HEK293 (cell line): ENCODE measurements at regions not wholly inside any gene's neighbourhood (a gene's known extent, or its start where the extent isn't known, plus 50 kb on each side); places are given as distances from the start of the nearest gene placed in this dataset.

ENCODE experiments used
- CTCF ChIA-PET: fragments of 350-600 bp; formaldehyde crosslinking; extraction: SDS; loops from one replicate; lab custom pipeline; 2021; ENCODE audit warnings: antibody characterized with exemption; lab: Yijun Ruan, JAX
- POLR2A ChIA-PET: fragments of 300-600 bp; formaldehyde crosslinking; extraction: SDS; loops from one replicate; lab custom pipeline; 2020; ENCODE audit warnings: antibody characterized with exemption, inconsistent platforms; lab: Yijun Ruan, JAX
- H3K27ac ChIP-seq: fragments of 200-500 bp; sonication (Bioruptor generic); 2 replicates; pipeline ENCODE4 v1.5.1; 2014; ENCODE audit warnings: low read depth, low read length, control low read depth, inconsistent platforms; ENCODE audit errors: extremely low read depth
- H3K36me3 ChIP-seq, 2 experiments: fragments of 200-500 bp in 1 of 2; sonication (Bioruptor generic) in 1 of 2; 1 replicate in 1 of 2; 2 replicates in 1 of 2; pipeline ENCODE4 v1.5.1; 2014 to 2017; ENCODE audit warnings: inconsistent platforms in 2 of 2, low read length in 2 of 2; ENCODE audit not compliant: control insufficient read depth in 2 of 2, insufficient read depth in 1 of 2
- H3K4me1 ChIP-seq: fragments of 200-500 bp; sonication (Bioruptor generic); 2 replicates; pipeline ENCODE4 v1.5.1; 2014; ENCODE audit warnings: mild to moderate bottlenecking, low read length, inconsistent platforms; ENCODE audit not compliant: control insufficient read depth, insufficient read depth
- H3K4me3 ChIP-seq: 2 replicates; pipeline ENCODE4 v1.5.1; 2011; ENCODE audit warnings: low read depth, mild to moderate bottlenecking, control low read depth, low read length, moderate library complexity
- H3K9me3 ChIP-seq: fragments of 200-500 bp; sonication (Bioruptor generic); 2 replicates; pipeline ENCODE4 v1.5.1; 2014; ENCODE audit warnings: low read depth, low read length, inconsistent platforms; ENCODE audit not compliant: control insufficient read depth, insufficient read depth
- GLI2 ChIP-seq: fragments of 450-650 bp; formaldehyde crosslinking; IDR thresholded peaks from 2 replicates; pipeline ENCODE4; 2017; ENCODE audit warnings: missing biosample characterization, missing genetic modification characterization, low read depth, borderline replicate concordance
- GLIS1 ChIP-seq: fragments of 450-650 bp; formaldehyde crosslinking; IDR thresholded peaks from 2 replicates; pipeline ENCODE4 v1.5.1; 2016; ENCODE audit warnings: missing biosample characterization, missing genetic modification characterization
- SCRT2 ChIP-seq: fragments of 450-650 bp; formaldehyde crosslinking; IDR thresholded peaks from 2 replicates; pipeline ENCODE4 v1.5.1; 2016; ENCODE audit warnings: missing biosample characterization, missing genetic modification characterization
- ZBTB48 ChIP-seq: fragments of 450-650 bp; formaldehyde crosslinking; IDR thresholded peaks from 2 replicates; pipeline ENCODE4 v1.5.1; 2016; ENCODE audit warnings: missing biosample characterization, missing genetic modification characterization
- ZNF19 ChIP-seq: fragments of 450-650 bp; formaldehyde crosslinking; IDR thresholded peaks from 2 replicates; pipeline ENCODE4; 2016; ENCODE audit warnings: missing biosample characterization, missing genetic modification characterization, low read depth
- ZNF211 ChIP-seq: fragments of 450-650 bp; formaldehyde crosslinking; IDR thresholded peaks from 2 replicates; pipeline ENCODE4 v1.5.1; 2016; ENCODE audit warnings: low read depth, missing biosample characterization, missing genetic modification characterization
- ZNF24 ChIP-seq: fragments of 450-650 bp; formaldehyde crosslinking; IDR thresholded peaks from 2 replicates; pipeline ENCODE4 v1.5.1; 2016; ENCODE audit warnings: missing biosample characterization, missing genetic modification characterization
- ZNF292 ChIP-seq: fragments of 450-650 bp; formaldehyde crosslinking; IDR thresholded peaks from 2 replicates; pipeline ENCODE4 v1.5.1; 2016; ENCODE audit warnings: low read depth, missing biosample characterization, missing genetic modification characterization, borderline replicate concordance
- ZNF335 ChIP-seq: fragments of 450-650 bp; formaldehyde crosslinking; conservative IDR thresholded peaks from 2 replicates; pipeline ENCODE4 v1.5.1; 2016; ENCODE audit warnings: missing biosample characterization, missing genetic modification characterization
- ZNF366 ChIP-seq: fragments of 450-650 bp; formaldehyde crosslinking; conservative IDR thresholded peaks from 2 replicates; pipeline ENCODE4 v1.5.1; 2016; ENCODE audit warnings: missing biosample characterization, missing genetic modification characterization
- ZNF48 ChIP-seq: fragments of 450-650 bp; formaldehyde crosslinking; IDR thresholded peaks from 2 replicates; pipeline ENCODE4 v1.5.1; 2016; ENCODE audit warnings: missing biosample characterization, missing genetic modification characterization
- ZNF610 ChIP-seq: fragments of 450-650 bp; formaldehyde crosslinking; IDR thresholded peaks from 2 replicates; pipeline ENCODE4 v1.5.1; 2016; ENCODE audit warnings: missing biosample characterization, missing genetic modification characterization, borderline replicate concordance
- ZNF664 ChIP-seq: fragments of 450-650 bp; formaldehyde crosslinking; IDR thresholded peaks from 2 replicates; pipeline ENCODE4 v1.5.1; 2016; ENCODE audit warnings: missing biosample characterization, missing genetic modification characterization
- ZNF791 ChIP-seq: fragments of 450-650 bp; formaldehyde crosslinking; IDR thresholded peaks from 2 replicates; pipeline ENCODE4 v1.5.1; 2016; ENCODE audit warnings: missing biosample characterization, missing genetic modification characterization
- ZNF792 ChIP-seq: fragments of 450-650 bp; formaldehyde crosslinking; IDR thresholded peaks from 2 replicates; pipeline ENCODE4 v1.5.1; 2016; ENCODE audit warnings: missing biosample characterization, missing genetic modification characterization
- ZSCAN30 ChIP-seq: fragments of 450-650 bp; IDR thresholded peaks from 2 replicates; pipeline ENCODE4 v1.5.1; 2018; ENCODE audit warnings: missing biosample characterization, mild to moderate bottlenecking, missing genetic modification characterization, moderate library complexity
- TF ChIP-seq, protein P1 (sequence below): fragments of 450-650 bp; formaldehyde crosslinking; IDR thresholded peaks from 2 replicates; pipeline ENCODE4 v1.5.1; 2016; ENCODE audit warnings: missing biosample characterization, missing genetic modification characterization
- TF ChIP-seq, protein P2 (sequence below): fragments of 450-650 bp; IDR thresholded peaks from 2 replicates; pipeline ENCODE4 v1.5.1; 2018; ENCODE audit warnings: missing biosample characterization, mild to moderate bottlenecking, missing genetic modification characterization
- TF ChIP-seq, protein P3 (sequence below): fragments of 450-650 bp; formaldehyde crosslinking; IDR thresholded peaks from 2 replicates; pipeline ENCODE4 v1.5.1; 2016; ENCODE audit warnings: missing biosample characterization, missing genetic modification characterization, borderline replicate concordance
- TF ChIP-seq, protein P4 (sequence below): fragments of 450-650 bp; formaldehyde crosslinking; IDR thresholded peaks from 2 replicates; pipeline ENCODE4 v1.5.1; 2017; ENCODE audit warnings: missing biosample characterization, mild to moderate bottlenecking, missing genetic modification characterization, moderate library complexity

DNA sequence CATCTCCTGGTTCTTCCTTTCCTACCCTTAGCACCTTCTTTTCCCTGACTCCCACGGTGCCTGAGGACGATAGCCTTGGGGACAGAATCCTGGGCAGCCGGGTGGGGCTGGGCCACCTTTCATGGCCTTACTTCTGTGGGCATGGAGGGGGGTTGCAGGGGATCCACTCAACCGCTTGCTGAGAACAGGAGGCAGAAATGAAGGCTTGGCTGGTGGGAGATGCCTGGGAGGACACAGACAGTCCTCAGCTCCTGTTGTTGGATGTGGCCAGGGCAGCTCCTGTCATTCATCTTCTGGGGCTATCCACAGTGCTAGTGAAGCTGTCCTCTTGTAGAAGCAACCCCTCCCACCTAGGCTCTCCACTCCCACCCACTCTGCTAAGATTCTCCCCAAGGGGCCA is 95.5 kb upstream of the CELF4 start:
- no peak overlapping the region for H3K4me3 ChIP-seq
- TF ChIP-seq ZNF791 (tag by site-specific recombination) (no peak), ZNF292 (no peak), ZNF24 (tag by site-specific recombination) (no peak), SCRT2 (tag by site-specific recombination) (no peak), ZNF610 (tag by site-specific recombination) (no peak), ZNF366 (no peak)
- TF ChIP-seq, protein P1, sequence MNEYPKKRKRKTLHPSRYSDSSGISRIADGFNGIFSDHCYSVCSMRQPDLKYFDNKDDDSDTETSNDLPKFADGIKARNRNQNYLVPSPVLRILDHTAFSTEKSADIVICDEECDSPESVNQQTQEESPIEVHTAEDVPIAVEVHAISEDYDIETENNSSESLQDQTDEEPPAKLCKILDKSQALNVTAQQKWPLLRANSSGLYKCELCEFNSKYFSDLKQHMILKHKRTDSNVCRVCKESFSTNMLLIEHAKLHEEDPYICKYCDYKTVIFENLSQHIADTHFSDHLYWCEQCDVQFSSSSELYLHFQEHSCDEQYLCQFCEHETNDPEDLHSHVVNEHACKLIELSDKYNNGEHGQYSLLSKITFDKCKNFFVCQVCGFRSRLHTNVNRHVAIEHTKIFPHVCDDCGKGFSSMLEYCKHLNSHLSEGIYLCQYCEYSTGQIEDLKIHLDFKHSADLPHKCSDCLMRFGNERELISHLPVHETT (tag by site-specific recombination), result no peak
- H3K36me3 ChIP-seq, result no peaks in the 10 kb centered on the region
- ChIA-PET CTCF (no interaction called here), POLR2A (no interaction called here)
- H3K9me3 ChIP-seq, result no peaks in the 10 kb centered on the region
- H3K4me1 ChIP-seq, result no peaks in the 10 kb centered on the region
- no peak overlapping the region for H3K27ac ChIP-seq

DNA sequence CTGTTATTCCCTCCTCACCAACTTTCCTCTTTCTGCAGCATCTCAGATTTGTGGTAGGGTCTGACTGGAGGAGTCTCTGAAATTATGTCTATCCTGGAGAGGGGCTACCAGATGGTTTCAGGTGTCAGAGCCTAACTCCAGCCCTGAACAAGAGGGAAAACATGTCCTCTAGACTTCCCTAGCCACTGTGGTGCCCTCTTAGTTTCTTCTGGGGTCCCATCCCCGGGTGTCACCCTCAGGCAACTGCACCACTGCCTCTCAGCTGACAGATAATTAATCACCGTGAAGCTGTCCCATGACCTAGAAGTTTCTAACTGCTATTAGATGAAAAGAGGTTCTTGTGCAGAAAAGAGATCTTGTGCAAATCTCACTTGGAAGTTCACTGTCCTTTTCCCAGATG is 95.1 kb upstream of the CELF4 start:
- CTCF ChIA-PET, result no interaction called here

DNA sequence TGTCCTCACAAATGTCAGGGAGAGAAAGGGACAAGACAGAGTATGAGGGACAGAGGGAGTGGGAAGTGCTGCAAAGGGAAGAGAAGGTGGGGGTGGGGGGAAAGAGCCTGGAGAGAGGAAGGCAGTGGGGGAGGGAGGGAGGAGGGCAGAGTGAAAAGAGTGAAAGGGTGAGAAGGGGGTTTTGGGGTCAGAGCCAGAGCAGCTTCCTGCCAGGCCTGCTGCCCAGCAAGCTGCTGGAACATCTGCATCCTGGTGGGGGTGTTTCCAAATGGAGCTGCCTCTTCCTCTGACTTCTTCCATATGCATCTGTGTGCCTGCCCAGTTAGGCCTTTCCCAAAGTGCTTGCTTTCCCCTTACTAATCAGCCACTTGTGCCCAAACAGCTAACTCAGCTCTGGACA is 94.3 kb upstream of the CELF4 start:
- Histone ChIP-seq H3K36me3 (no peaks in the 10 kb centered on the region), H3K27ac (no peak overlapping the region), H3K4me3 (no peak overlapping the region), H3K4me1 (no peaks in the 10 kb centered on the region), H3K9me3 (no peaks in the 10 kb centered on the region)
- ChIA-PET POLR2A (no interaction called here), CTCF (no interaction called here)
- TF ChIP-seq, protein P2, sequence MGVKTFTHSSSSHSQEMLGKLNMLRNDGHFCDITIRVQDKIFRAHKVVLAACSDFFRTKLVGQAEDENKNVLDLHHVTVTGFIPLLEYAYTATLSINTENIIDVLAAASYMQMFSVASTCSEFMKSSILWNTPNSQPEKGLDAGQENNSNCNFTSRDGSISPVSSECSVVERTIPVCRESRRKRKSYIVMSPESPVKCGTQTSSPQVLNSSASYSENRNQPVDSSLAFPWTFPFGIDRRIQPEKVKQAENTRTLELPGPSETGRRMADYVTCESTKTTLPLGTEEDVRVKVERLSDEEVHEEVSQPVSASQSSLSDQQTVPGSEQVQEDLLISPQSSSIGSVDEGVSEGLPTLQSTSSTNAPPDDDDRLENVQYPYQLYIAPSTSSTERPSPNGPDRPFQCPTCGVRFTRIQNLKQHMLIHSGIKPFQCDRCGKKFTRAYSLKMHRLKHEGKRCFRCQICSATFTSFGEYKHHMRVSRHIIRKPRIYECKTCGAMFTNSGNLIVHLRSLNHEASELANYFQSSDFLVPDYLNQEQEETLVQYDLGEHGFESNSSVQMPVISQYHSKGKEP (tag by site-specific recombination), result no peak
- TF ChIP-seq ZNF664 (tag by site-specific recombination) (no peak), ZNF792 (tag by site-specific recombination) (no peak), ZNF335 (no peak), ZNF211 (tag by site-specific recombination) (no peak), GLI2 (no peak)

More for the DNA sequence above, 95.1 kb upstream of the CELF4 start:
- Histone ChIP-seq H3K4me1 (no peaks in the 10 kb centered on the region), H3K4me3 (no peak overlapping the region), H3K9me3 (no peaks in the 10 kb centered on the region), H3K27ac (no peak overlapping the region), H3K36me3 (no peaks in the 10 kb centered on the region)
- POLR2A ChIA-PET, result no interaction called here
- TF ChIP-seq ZSCAN30 (tag by site-specific recombination), result no peak
- TF ChIP-seq, protein P3, sequence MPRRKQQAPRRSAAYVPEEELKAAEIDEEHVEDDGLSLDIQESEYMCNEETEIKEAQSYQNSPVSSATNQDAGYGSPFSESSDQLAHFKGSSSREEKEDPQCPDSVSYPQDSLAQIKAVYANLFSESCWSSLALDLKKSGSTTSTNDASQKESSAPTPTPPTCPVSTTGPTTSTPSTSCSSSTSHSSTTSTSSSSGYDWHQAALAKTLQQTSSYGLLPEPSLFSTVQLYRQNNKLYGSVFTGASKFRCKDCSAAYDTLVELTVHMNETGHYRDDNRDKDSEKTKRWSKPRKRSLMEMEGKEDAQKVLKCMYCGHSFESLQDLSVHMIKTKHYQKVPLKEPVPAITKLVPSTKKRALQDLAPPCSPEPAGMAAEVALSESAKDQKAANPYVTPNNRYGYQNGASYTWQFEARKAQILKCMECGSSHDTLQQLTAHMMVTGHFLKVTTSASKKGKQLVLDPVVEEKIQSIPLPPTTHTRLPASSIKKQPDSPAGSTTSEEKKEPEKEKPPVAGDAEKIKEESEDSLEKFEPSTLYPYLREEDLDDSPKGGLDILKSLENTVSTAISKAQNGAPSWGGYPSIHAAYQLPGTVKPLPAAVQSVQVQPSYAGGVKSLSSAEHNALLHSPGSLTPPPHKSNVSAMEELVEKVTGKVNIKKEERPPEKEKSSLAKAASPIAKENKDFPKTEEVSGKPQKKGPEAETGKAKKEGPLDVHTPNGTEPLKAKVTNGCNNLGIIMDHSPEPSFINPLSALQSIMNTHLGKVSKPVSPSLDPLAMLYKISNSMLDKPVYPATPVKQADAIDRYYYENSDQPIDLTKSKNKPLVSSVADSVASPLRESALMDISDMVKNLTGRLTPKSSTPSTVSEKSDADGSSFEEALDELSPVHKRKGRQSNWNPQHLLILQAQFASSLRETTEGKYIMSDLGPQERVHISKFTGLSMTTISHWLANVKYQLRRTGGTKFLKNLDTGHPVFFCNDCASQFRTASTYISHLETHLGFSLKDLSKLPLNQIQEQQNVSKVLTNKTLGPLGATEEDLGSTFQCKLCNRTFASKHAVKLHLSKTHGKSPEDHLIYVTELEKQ (tag by site-specific recombination), result no peak
- TF ChIP-seq ZNF48 (tag by site-specific recombination), result no peak
- TF ChIP-seq ZNF19 (tag by site-specific recombination), result no peak
- no peak for TF ChIP-seq GLIS1 (tag by site-specific recombination)
- TF ChIP-seq, protein P4, sequence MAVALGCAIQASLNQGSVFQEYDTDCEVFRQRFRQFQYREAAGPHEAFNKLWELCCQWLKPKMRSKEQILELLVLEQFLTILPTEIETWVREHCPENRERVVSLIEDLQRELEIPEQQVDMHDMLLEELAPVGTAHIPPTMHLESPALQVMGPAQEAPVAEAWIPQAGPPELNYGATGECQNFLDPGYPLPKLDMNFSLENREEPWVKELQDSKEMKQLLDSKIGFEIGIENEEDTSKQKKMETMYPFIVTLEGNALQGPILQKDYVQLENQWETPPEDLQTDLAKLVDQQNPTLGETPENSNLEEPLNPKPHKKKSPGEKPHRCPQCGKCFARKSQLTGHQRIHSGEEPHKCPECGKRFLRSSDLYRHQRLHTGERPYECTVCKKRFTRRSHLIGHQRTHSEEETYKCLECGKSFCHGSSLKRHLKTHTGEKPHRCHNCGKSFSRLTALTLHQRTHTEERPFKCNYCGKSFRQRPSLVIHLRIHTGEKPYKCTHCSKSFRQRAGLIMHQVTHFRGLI, result no peak
- TF ChIP-seq ZBTB48 (tag by site-specific recombination), result no peak
